ENCODE measurements at regions not wholly inside any gene's neighbourhood (a gene's known extent, or its start where the extent isn't known, plus 50 kb on each side); places are given as distances from the start of the nearest gene placed in this dataset.

GRCh38 chrX:81996166-81996565 lies 794.3 kb downstream of the SH3BGRL start:
- TF ChIP-seq POLR2A (IDR thresholded peaks at IDR 0.05; ENCODE audit: low read length): no peak
- TF ChIP-seq GATA1 (IDR thresholded peaks at IDR 0.05; ENCODE audit: low read depth, low read length): no peak
- DNase-seq: no peak

GRCh38 chrX:82029571-82030218 lies 827.8 kb downstream of the SH3BGRL start:
- DNase-seq: no peak
- TF ChIP-seq POLR2A (IDR thresholded peaks at IDR 0.05; ENCODE audit: low read length): no peak
- no peak for TF ChIP-seq GATA1 (IDR thresholded peaks at IDR 0.05; ENCODE audit: low read depth, low read length)

- DNase-seq: no peak
- TF ChIP-seq GATA1 (IDR thresholded peaks at IDR 0.05; ENCODE audit: low read depth, low read length): no peak
- TF ChIP-seq POLR2A (IDR thresholded peaks at IDR 0.05; ENCODE audit: low read length): no peak
These were observed 829.3 kb downstream of the SH3BGRL start for GRCh38 chrX:82031250-82031649.

- no peak for DNase-seq
- no peak for TF ChIP-seq GATA1 (IDR thresholded peaks at IDR 0.05; ENCODE audit: low read depth, low read length)
- no peak for TF ChIP-seq POLR2A (IDR thresholded peaks at IDR 0.05; ENCODE audit: low read length)
These were observed 836.9 kb downstream of the SH3BGRL start for GRCh38 chrX:82038793-82039192.

DNA sequence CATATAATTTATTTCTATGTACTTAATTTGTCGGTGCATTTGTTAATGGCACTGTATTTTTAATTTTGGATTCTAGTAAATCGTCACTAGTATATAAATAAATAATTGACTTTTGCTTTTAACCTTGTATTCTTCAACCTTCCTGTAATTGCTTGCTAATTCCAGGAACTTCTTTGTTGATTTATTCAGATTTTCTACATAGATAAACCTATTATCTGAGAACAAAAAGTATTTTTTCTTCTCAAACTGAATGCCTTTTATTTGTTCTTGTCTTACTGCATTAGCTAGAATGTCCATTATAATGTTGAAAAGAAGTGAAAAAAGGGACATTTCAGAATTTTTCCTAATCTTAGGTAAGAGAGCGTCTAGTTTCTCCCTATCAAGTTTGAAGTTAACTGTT lies 839.1 kb downstream of the SH3BGRL start:
- TF ChIP-seq GATA1 (IDR thresholded peaks at IDR 0.05; ENCODE audit: low read depth, low read length): no peak
- no peak for TF ChIP-seq POLR2A (IDR thresholded peaks at IDR 0.05; ENCODE audit: low read length)
- DNase-seq: no peak

DNA sequence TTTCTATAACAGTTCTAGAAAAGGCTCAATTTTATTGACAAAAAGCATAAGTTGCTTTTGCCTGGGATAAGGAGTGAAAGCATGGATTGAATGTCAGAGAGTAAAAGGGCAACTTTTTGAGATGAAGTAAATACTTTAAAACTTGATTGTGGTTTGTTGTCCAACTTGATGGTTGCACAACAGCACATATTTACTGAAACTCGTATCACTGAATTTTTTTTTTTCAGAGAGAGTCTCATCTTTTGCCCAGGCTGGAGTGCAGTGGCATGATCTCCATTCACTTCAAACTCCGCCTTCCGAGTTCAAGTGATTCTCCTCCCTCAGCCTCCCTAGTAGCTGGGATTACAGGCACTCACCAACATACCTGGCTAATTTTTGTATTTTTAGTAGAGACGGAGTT lies 856.8 kb downstream of the SH3BGRL start:
- no peak for TF ChIP-seq POLR2A (IDR thresholded peaks at IDR 0.05; ENCODE audit: low read length)
- no peak for TF ChIP-seq GATA1 (IDR thresholded peaks at IDR 0.05; ENCODE audit: low read depth, low read length)
- DNase-seq: no peak

GRCh38 chrX:82070948-82071347 lies 869.0 kb downstream of the SH3BGRL start:
- no peak for DNase-seq
- no peak for TF ChIP-seq GATA1 (IDR thresholded peaks at IDR 0.05; ENCODE audit: low read depth, low read length)
- TF ChIP-seq POLR2A (IDR thresholded peaks at IDR 0.05; ENCODE audit: low read length): no peak

- no peak for DNase-seq
- TF ChIP-seq GATA1 (IDR thresholded peaks at IDR 0.05; ENCODE audit: low read depth, low read length) (no peak), POLR2A (IDR thresholded peaks at IDR 0.05; ENCODE audit: low read length) (no peak)
These were observed 879.1 kb downstream of the SH3BGRL start for GRCh38 chrX:82081027-82081426.

DNA sequence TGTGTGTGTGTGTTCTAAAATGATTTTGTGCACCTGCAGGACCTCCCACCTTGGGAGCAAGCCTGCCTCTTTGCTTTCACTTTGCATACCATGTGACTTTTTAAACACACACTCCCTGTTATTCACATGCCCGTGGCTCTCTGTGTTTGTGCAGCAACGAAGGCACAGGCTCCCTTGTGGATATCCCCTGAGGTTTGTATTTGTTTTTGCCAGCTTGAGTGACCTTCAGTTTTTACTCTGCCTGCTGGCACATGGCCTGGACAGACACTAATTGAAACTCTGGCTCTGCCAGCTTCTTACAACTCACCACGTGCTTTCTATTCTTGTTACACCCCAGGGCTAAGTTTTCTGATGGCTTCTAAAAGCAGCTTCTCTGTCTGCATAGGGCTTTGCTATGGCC lies 885.8 kb downstream of the SH3BGRL start:
- no peak for DNase-seq
- no peak for TF ChIP-seq GATA1 (IDR thresholded peaks at IDR 0.05; ENCODE audit: low read depth, low read length)
- TF ChIP-seq POLR2A (IDR thresholded peaks at IDR 0.05; ENCODE audit: low read length): no peak

GRCh38 chrX:82092307-82092706 lies 890.4 kb downstream of the SH3BGRL start:
- no peak for TF ChIP-seq POLR2A (IDR thresholded peaks at IDR 0.05; ENCODE audit: low read length)
- TF ChIP-seq GATA1 (IDR thresholded peaks at IDR 0.05; ENCODE audit: low read depth, low read length): no peak
- no peak for DNase-seq

GRCh38 chrX:82125103-82125502 lies 923.2 kb downstream of the SH3BGRL start:
- TF ChIP-seq POLR2A (IDR thresholded peaks at IDR 0.05; ENCODE audit: low read length) (no peak), GATA1 (IDR thresholded peaks at IDR 0.05; ENCODE audit: low read depth, low read length) (no peak)
- DNase-seq: no peak

GRCh38 chrX:82127228-82128123 lies 925.6 kb downstream of the SH3BGRL start:
- TF ChIP-seq GATA1 (IDR thresholded peaks at IDR 0.05; ENCODE audit: low read depth, low read length): no peak
- no peak for TF ChIP-seq POLR2A (IDR thresholded peaks at IDR 0.05; ENCODE audit: low read length)

GRCh38 chrX:82134378-82134777 lies 932.5 kb downstream of the SH3BGRL start:
- TF ChIP-seq GATA1 (IDR thresholded peaks at IDR 0.05; ENCODE audit: low read depth, low read length): no peak
- TF ChIP-seq POLR2A (IDR thresholded peaks at IDR 0.05; ENCODE audit: low read length): no peak
- no peak for DNase-seq

More at GRCh38 chrX:82127228-82128123, 925.6 kb downstream of the SH3BGRL start:
- DNase-seq: no peak

DNA sequence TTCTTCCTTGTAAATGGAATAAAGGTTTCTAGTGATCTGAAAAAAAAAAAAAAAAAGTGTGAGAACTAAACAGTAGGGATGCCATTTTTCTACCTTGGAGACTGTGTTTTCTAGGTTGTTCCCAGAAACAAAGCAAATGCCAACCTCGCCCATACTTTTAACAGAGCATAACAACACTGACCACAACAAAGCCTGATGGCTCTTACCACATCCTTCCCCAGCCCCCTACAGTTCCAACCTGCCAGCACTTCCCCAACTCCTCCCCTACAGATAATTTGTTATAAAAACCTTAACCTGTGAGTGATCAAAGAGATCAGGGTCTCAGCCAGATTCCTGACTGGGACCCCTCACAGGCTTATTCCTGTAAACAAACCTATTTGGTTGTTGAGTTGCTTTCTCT lies 940.0 kb downstream of the SH3BGRL start:
- DNase-seq: no peak
- TF ChIP-seq POLR2A (IDR thresholded peaks at IDR 0.05; ENCODE audit: low read length) (no peak), GATA1 (IDR thresholded peaks at IDR 0.05; ENCODE audit: low read depth, low read length) (no peak)

- DNase-seq: no peak
- TF ChIP-seq POLR2A (IDR thresholded peaks at IDR 0.05; ENCODE audit: low read length) (no peak), GATA1 (IDR thresholded peaks at IDR 0.05; ENCODE audit: low read depth, low read length) (no peak)
These were observed 959.3 kb downstream of the SH3BGRL start for GRCh38 chrX:82161195-82161594.

Measured in erythroblast (primary cell).